KMS-11 (cell line): ENCODE measurements at regions not wholly inside any gene's neighbourhood (a gene's known extent, or its start where the extent isn't known, plus 50 kb on each side); places are given as distances from the start of the nearest gene placed in this dataset.

Experiments used
- H2AFZ ChIP-seq: fragments of 200-600 bp; sonication (generic); 2 replicates; pipeline ENCODE4 v1.6.1; 2016; ENCODE audit warnings: antibody characterized with exemption, mixed run types, low read depth
- H3K27ac ChIP-seq: fragments of 200-600 bp; sonication (generic); 2 replicates; pipeline ENCODE4 v1.6.1; 2016; ENCODE audit warnings: mild to moderate bottlenecking, mixed run types
- H3K27me3 ChIP-seq: fragments of 200-600 bp; sonication (generic); 2 replicates; pipeline ENCODE4 v1.6.1; 2017; ENCODE audit warnings: mild to moderate bottlenecking, low read depth, mixed run types, moderate library complexity; ENCODE audit not compliant: insufficient read depth
- H3K36me3 ChIP-seq: fragments of 200-600 bp; sonication (generic); 2 replicates; pipeline ENCODE4 v1.6.1; 2017; ENCODE audit warnings: mild to moderate bottlenecking, mixed run types; ENCODE audit not compliant: insufficient read depth
- H3K4me1 ChIP-seq: fragments of 200-600 bp; sonication (generic); 2 replicates; pipeline ENCODE4 v1.6.1; 2016; ENCODE audit warnings: mild to moderate bottlenecking, low read depth, mixed run types; ENCODE audit not compliant: poor library complexity, severe bottlenecking
- H3K4me2 ChIP-seq: fragments of 200-600 bp; sonication (generic); 2 replicates; pipeline ENCODE4 v1.7.0; 2016; ENCODE audit warnings: mild to moderate bottlenecking, mixed run types
- H3K4me3 ChIP-seq: fragments of 200-600 bp; sonication (generic); IDR thresholded peaks from 2 replicates; pipeline ENCODE4 v1.6.1; 2017; ENCODE audit warnings: low read depth, low read length, mixed read lengths; ENCODE audit not compliant: insufficient read depth
- H3K79me2 ChIP-seq: fragments of 200-600 bp; sonication (generic); 2 replicates; pipeline ENCODE4 v1.6.1; 2016; ENCODE audit warnings: low read depth, mixed run types; ENCODE audit not compliant: insufficient read depth
- H3K9ac ChIP-seq: fragments of 200-600 bp; sonication (generic); 2 replicates; pipeline ENCODE4 v1.6.1; 2016; ENCODE audit warnings: mild to moderate bottlenecking, mixed run types
- H4K20me1 ChIP-seq: fragments of 200-600 bp; sonication (generic); 2 replicates; pipeline ENCODE4 v1.6.1; 2016; ENCODE audit warnings: mild to moderate bottlenecking, mixed run types; ENCODE audit not compliant: insufficient read depth
- TF ChIP-seq, protein P1 (sequence below): fragments of 200-600 bp; sonication (generic); conservative IDR thresholded peaks from 2 replicates; pipeline ENCODE4 v1.6.1; 2017; ENCODE audit warnings: low read depth, mild to moderate bottlenecking, antibody characterized with exemption, low read length, moderate library complexity, mixed read lengths

- Histone ChIP-seq H3K4me1 (no peaks in the 10 kb centered on the region), H3K36me3 (no peaks in the 10 kb centered on the region), H3K4me2 (no peak overlapping the region), H3K79me2 (no peaks in the 10 kb centered on the region), H3K27ac (no peak overlapping the region), H3K9ac (no peak overlapping the region), H2AFZ (no peak overlapping the region), H4K20me1 (no peaks in the 10 kb centered on the region), H3K4me3 (no peak overlapping the region), H3K27me3 (no peaks in the 10 kb centered on the region)
- TF ChIP-seq, protein P1, sequence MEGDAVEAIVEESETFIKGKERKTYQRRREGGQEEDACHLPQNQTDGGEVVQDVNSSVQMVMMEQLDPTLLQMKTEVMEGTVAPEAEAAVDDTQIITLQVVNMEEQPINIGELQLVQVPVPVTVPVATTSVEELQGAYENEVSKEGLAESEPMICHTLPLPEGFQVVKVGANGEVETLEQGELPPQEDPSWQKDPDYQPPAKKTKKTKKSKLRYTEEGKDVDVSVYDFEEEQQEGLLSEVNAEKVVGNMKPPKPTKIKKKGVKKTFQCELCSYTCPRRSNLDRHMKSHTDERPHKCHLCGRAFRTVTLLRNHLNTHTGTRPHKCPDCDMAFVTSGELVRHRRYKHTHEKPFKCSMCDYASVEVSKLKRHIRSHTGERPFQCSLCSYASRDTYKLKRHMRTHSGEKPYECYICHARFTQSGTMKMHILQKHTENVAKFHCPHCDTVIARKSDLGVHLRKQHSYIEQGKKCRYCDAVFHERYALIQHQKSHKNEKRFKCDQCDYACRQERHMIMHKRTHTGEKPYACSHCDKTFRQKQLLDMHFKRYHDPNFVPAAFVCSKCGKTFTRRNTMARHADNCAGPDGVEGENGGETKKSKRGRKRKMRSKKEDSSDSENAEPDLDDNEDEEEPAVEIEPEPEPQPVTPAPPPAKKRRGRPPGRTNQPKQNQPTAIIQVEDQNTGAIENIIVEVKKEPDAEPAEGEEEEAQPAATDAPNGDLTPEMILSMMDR: no peak
Measured at GRCh38 chr13:111503905-111504695, 183.7 kb downstream of the TEX29 start.

- H2AFZ ChIP-seq: no peak overlapping the region
- H3K4me1 ChIP-seq: no peaks in the 10 kb centered on the region
- H3K79me2 ChIP-seq: no peaks in the 10 kb centered on the region
- no peak overlapping the region for H3K4me2 ChIP-seq
- no peak overlapping the region for H3K9ac ChIP-seq
- no peak overlapping the region for H3K4me3 ChIP-seq
- no peaks in the 10 kb centered on the region for H4K20me1 ChIP-seq
- no peak overlapping the region for H3K27ac ChIP-seq
- no peaks in the 10 kb centered on the region for H3K36me3 ChIP-seq
- TF ChIP-seq, protein P1: no peak
- no peaks in the 10 kb centered on the region for H3K27me3 ChIP-seq
Measured at GRCh38 chr13:111505175-111505777, 184.8 kb downstream of the TEX29 start.

DNA sequence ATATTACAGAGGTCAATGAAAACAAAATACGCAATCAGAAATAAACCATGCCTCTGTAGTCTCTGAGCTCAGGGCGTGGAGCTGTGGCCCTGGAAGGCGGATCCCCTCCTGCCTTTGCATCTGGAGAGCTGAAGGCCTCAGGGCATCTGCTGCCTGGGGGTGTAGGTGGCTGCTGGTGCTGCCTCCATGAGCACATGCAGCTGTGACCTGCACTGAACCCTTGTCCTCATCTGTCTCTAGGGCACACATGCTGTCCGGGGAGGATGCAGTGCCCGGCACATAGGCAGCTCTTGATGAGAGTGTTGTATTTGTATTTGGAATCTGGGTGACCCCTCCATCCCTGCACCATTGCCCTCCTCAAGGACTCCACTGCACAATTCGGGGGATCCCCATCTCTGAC, 185.7 kb downstream of the TEX29 start:
- Histone ChIP-seq H3K4me2 (no peak overlapping the region), H3K9ac (no peak overlapping the region), H3K4me1 (no peaks in the 10 kb centered on the region), H3K27me3 (no peaks in the 10 kb centered on the region), H3K79me2 (no peaks in the 10 kb centered on the region), H2AFZ (no peak overlapping the region), H3K4me3 (no peak overlapping the region), H4K20me1 (no peaks in the 10 kb centered on the region), H3K36me3 (no peaks in the 10 kb centered on the region), H3K27ac (no peak overlapping the region)
- TF ChIP-seq, protein P1: no peak

DNA sequence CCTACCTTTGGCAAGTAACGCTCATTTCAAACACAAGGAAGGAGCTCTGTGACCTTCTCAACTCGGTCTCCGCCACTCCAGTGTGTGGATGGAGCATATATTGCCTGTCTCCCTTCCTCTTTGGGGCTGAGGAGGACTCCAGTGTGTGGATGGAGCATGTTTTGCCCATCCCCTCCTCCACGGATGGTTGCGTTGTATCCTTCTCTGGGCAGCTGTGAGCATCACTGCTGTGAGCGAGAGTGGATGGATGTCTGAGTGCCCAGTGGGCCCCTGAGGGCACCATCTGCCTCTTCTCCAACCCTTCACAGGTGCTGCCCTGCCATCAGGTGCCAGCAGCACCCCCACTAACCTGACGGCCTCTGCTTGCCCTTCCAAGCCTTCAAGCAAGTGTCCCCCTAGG, 186.2 kb downstream of the TEX29 start:
- no peak overlapping the region for H3K4me2 ChIP-seq
- no peak overlapping the region for H3K9ac ChIP-seq
- H3K36me3 ChIP-seq: no peaks in the 10 kb centered on the region
- no peak overlapping the region for H2AFZ ChIP-seq
- H3K79me2 ChIP-seq: no peaks in the 10 kb centered on the region
- no peaks in the 10 kb centered on the region for H3K4me1 ChIP-seq
- TF ChIP-seq, protein P1: no peak
- no peaks in the 10 kb centered on the region for H3K27me3 ChIP-seq
- H3K4me3 ChIP-seq: no peak overlapping the region
- H3K27ac ChIP-seq: no peak overlapping the region
- H4K20me1 ChIP-seq: no peaks in the 10 kb centered on the region
